Posterior cingulate gyrus (tissue), 11 donors: ENCODE measurements at regions not wholly inside any gene's neighbourhood (a gene's known extent, or its start where the extent isn't known, plus 50 kb on each side); places are given as distances from the start of the nearest gene placed in this dataset.
"Not testable (repeated sequence)": the region's sequence is repeated elsewhere in the genome, so short reads cannot be mapped to it uniquely, and the experiment has no call there.

ENCODE experiments used
- DNase-seq, 10 donors: peaks; one replicate each; pipeline versions ENCODE4 v3.0.0 to v3.0.0-alpha.2; 2020 to 2021; ENCODE audit warnings: mixed read lengths in 3 of 10
- intact Hi-C: fragments of 100-400 bp; cut with DNase I; formaldehyde crosslinking; loops from one replicate; pipeline ENCODE4 v1.15.1; 2023

- intact Hi-C loops: no loop called here
- DNase-seq: no peak
Measured at GRCh38 chr17:22654447-22654846, 962.1 kb downstream of the KCNJ18 start.

GRCh38 chr17:22669721-22670120 lies 977.4 kb downstream of the KCNJ18 start:
- intact Hi-C loops: no loop called here
- DNase-seq: peak in 1 of 10 donors; percentile 12

- intact Hi-C loops: no loop called here
- peak in 2 of 10 donors; percentile 12 to 53 for DNase-seq
Measured at GRCh38 chr17:22671110-22671509, 978.8 kb downstream of the KCNJ18 start.

- intact Hi-C loops: no loop called here
- no peak for DNase-seq
Measured at GRCh38 chr17:22692066-22692805, 999.9 kb downstream of the KCNJ18 start.

- DNase-seq: no peak
- intact Hi-C loops: no loop called here
Measured at GRCh38 chr17:22692806-22693171, 1000.5 kb downstream of the KCNJ18 start.

- DNase-seq: no peak
- intact Hi-C loops: no loop called here
Measured at GRCh38 chr17:22694362-22695227, 1002.3 kb downstream of the KCNJ18 start.

- intact Hi-C loops: no loop called here
- no peak for DNase-seq
Measured at GRCh38 chr17:22695228-22695619, 1002.9 kb downstream of the KCNJ18 start.

- no peak for DNase-seq
- intact Hi-C loops: no loop called here
Measured at GRCh38 chr17:22703204-22703603, 1010.9 kb downstream of the KCNJ18 start.

- intact Hi-C loops: no loop called here
Measured at GRCh38 chr17:22703786-22704441, 1011.6 kb downstream of the KCNJ18 start.

GRCh38 chr17:22704674-22705073 lies 1012.4 kb downstream of the KCNJ18 start:
- DNase-seq: no peak
- intact Hi-C loops: no loop called here

More at GRCh38 chr17:22703786-22704441, 1011.6 kb downstream of the KCNJ18 start:
- no peak for DNase-seq

GRCh38 chr17:22707626-22708025 lies 1015.3 kb downstream of the KCNJ18 start:
- intact Hi-C loops: no loop called here
- DNase-seq: no peak

GRCh38 chr17:22717211-22717610 lies 1024.9 kb downstream of the KCNJ18 start:
- intact Hi-C loops: no loop called here
- no peak for DNase-seq

- intact Hi-C loops: no loop called here
- peak in 1 of 10 donors; percentile 58 for DNase-seq
Measured at GRCh38 chr17:22718689-22719088, 1026.4 kb downstream of the KCNJ18 start.

- intact Hi-C loops: not testable (repeated sequence)
- DNase-seq: peak in 4 of 10 donors; percentile 21 to 64 (median 56)
Measured at GRCh38 chr17:22741066-22741465, 1048.7 kb downstream of the KCNJ18 start.
